H1 (cell line): ENCODE measurements at regions not wholly inside any gene's neighbourhood (a gene's known extent, or its start where the extent isn't known, plus 50 kb on each side); places are given as distances from the start of the nearest gene placed in this dataset.

Experiments used
- CTCF ChIA-PET: fragments of 300-600 bp; sonication (Branson Sonifier 250); formaldehyde crosslinking; loops from one replicate; lab custom pipeline; 2021; ENCODE audit not compliant: partially characterized antibody; lab: Charles Lee
- POLR2A ChIA-PET: fragments of 300-600 bp; sonication (Branson Sonifier 250); formaldehyde crosslinking; loops from one replicate; lab custom pipeline; 2021; ENCODE audit warnings: inconsistent platforms; ENCODE audit not compliant: partially characterized antibody; lab: Charles Lee
- DNase-seq, 2 experiments: peaks; one replicate each; pipeline versions ENCODE4 v3.0.0 to v3.0.0-alpha.2; 2010 to 2022; ENCODE audit warnings: low spot score in 2 of 2, low read depth in 1 of 2, mixed read lengths in 1 of 2
- FAIRE-seq: peaks from 2 replicates; lab custom pipeline; 2011; peaks lifted over from hg19 to GRCh38; lab: Jason Lieb, UNC
- H2AFZ ChIP-seq: 2 replicates; pipeline ENCODE4 v1.8.1; 2012; ENCODE audit warnings: low read length, inconsistent platforms
- H2AK5ac ChIP-seq: 2 replicates; pipeline ENCODE4 v1.6.1; 2013; ENCODE audit warnings: low read depth, low read length
- H2BK120ac ChIP-seq: replicated peaks from 2 replicates; pipeline ENCODE3; 2013; ENCODE audit warnings: low read depth, low read length, inconsistent platforms
- H2BK12ac ChIP-seq: 2 replicates; pipeline ENCODE4 v1.6.1; 2013; ENCODE audit warnings: low read depth, low read length
- H2BK15ac ChIP-seq: 2 replicates; pipeline ENCODE4 v1.6.1; 2013; ENCODE audit warnings: low read length
- H2BK20ac ChIP-seq: 2 replicates; pipeline ENCODE4 v1.6.1; 2013; ENCODE audit warnings: low read length
- H2BK5ac ChIP-seq: 2 replicates; pipeline ENCODE4 v1.6.1; 2013; ENCODE audit warnings: low read depth, low read length
- H3K14ac ChIP-seq: 2 replicates; pipeline ENCODE4 v1.6.1; 2013; ENCODE audit warnings: inconsistent platforms; ENCODE audit not compliant: insufficient read length
- H3K18ac ChIP-seq: 2 replicates; pipeline ENCODE4 v1.6.1; 2013; ENCODE audit warnings: low read length; ENCODE audit errors: extremely low read depth
- H3K23ac ChIP-seq: 2 replicates; pipeline ENCODE4 v1.6.1; 2013; ENCODE audit warnings: inconsistent platforms; ENCODE audit not compliant: insufficient read length
- H3K23me2 ChIP-seq: 2 replicates; pipeline ENCODE4 v1.6.1; 2013; ENCODE audit warnings: low read depth, low read length
- H3K27ac ChIP-seq: 2 replicates; pipeline ENCODE4 v1.6.1; 2011; ENCODE audit warnings: low read depth, low read length, inconsistent platforms
- H3K27me3 ChIP-seq, 4 experiments: replicated peaks in 1 of 4; 1 replicate in 1 of 4; 2 replicates in 3 of 4; pipeline versions ENCODE4 v1.6.1 to v1.8.1; 2011 to 2013; ENCODE audit warnings: low read length in 3 of 4, mild to moderate bottlenecking in 3 of 4, inconsistent platforms in 2 of 4, mixed read lengths in 2 of 4, moderate library complexity in 1 of 4; ENCODE audit not compliant: control insufficient read depth in 3 of 4, insufficient read depth in 3 of 4; ENCODE audit errors: extremely low read depth in 1 of 4
- H3K36me3 ChIP-seq, 4 experiments: 2 replicates each; pipeline versions ENCODE4 v1.6.1 to v1.8.1; 2011 to 2013; ENCODE audit warnings: mild to moderate bottlenecking in 4 of 4, low read length in 3 of 4, moderate library complexity in 2 of 4, control low read depth in 1 of 4, inconsistent platforms in 1 of 4; ENCODE audit not compliant: insufficient read depth in 4 of 4, control insufficient read depth in 2 of 4
- H3K4ac ChIP-seq: replicated peaks from 2 replicates; pipeline ENCODE3; 2013; ENCODE audit warnings: low read length, low read depth, mixed read lengths, inconsistent platforms; ENCODE audit not compliant: insufficient read length
- H3K4me1 ChIP-seq, 4 experiments: replicated peaks in 1 of 4; 1 replicate in 1 of 4; 2 replicates in 3 of 4; pipeline versions ENCODE4 v1.6.1 to v1.8.1; 2011 to 2013; ENCODE audit warnings: low read length in 3 of 4, inconsistent platforms in 2 of 4, mixed read lengths in 1 of 4; ENCODE audit not compliant: insufficient read depth in 4 of 4, control insufficient read depth in 3 of 4
- H3K4me2 ChIP-seq, 2 experiments: 2 replicates each; pipeline versions ENCODE4 v1.6.1 to v1.8.1; 2011 to 2013; ENCODE audit warnings: low read depth in 2 of 2, low read length in 2 of 2, control low read depth in 1 of 2, inconsistent platforms in 1 of 2, mild to moderate bottlenecking in 1 of 2; ENCODE audit not compliant: insufficient read depth in 1 of 2
- H3K4me3 ChIP-seq, 4 experiments: fragments of 200-600, 300-600 bp in 1 of 4; sonication (generic), shearing (Covaris generic), sonication (Bioruptor Twin) in 1 of 4; 2 replicates each; pipeline versions ENCODE4 v1.5.1 to v1.8.1; 2011 to 2016; ENCODE audit warnings: low read length in 4 of 4, low read depth in 3 of 4, control low read depth in 2 of 4, inconsistent platforms in 2 of 4, mild to moderate bottlenecking in 2 of 4, mixed read lengths in 1 of 4, moderate library complexity in 1 of 4; ENCODE audit not compliant: insufficient read depth in 2 of 4; ENCODE audit errors: extremely low read depth in 1 of 4
- H3K56ac ChIP-seq: replicated peaks from 2 replicates; pipeline ENCODE3; 2013; ENCODE audit warnings: low read depth, mild to moderate bottlenecking, mixed read lengths, low read length, inconsistent platforms; ENCODE audit not compliant: insufficient read length
- H3K79me1 ChIP-seq: 2 replicates; pipeline ENCODE4 v1.6.1; 2013; ENCODE audit warnings: low read depth, low read length, control low read depth
- H3K79me2 ChIP-seq, 2 experiments: 2 replicates each; pipeline versions ENCODE4 v1.6.1 to v1.8.1; 2012 to 2013; ENCODE audit warnings: low read length in 2 of 2, mild to moderate bottlenecking in 2 of 2, inconsistent platforms in 1 of 2; ENCODE audit not compliant: insufficient read depth in 2 of 2, control insufficient read depth in 1 of 2
- H3K9ac ChIP-seq, 4 experiments: replicated peaks in 1 of 4; 1 replicate in 1 of 4; 2 replicates in 3 of 4; pipeline versions ENCODE4 v1.6.1 to v1.8.1; 2011 to 2013; ENCODE audit warnings: low read depth in 3 of 4, low read length in 3 of 4, control low read depth in 2 of 4, mild to moderate bottlenecking in 2 of 4, moderate library complexity in 2 of 4, inconsistent platforms in 1 of 4; ENCODE audit errors: extremely low read depth in 1 of 4
- H3K9me3 ChIP-seq, 2 experiments: 2 replicates each; pipeline versions ENCODE4 v1.6.1 to v1.8.1; 2012 to 2013; ENCODE audit warnings: mild to moderate bottlenecking in 2 of 2, moderate library complexity in 2 of 2, control low read depth in 1 of 2, inconsistent platforms in 1 of 2, low read depth in 1 of 2, low read length in 1 of 2, mixed read lengths in 1 of 2; ENCODE audit not compliant: insufficient read depth in 2 of 2
- H4K20me1 ChIP-seq, 2 experiments: replicated peaks in 1 of 2; 2 replicates each; pipeline versions ENCODE3 to v1.8.1; 2011 to 2013; ENCODE audit warnings: inconsistent platforms in 2 of 2, low read length in 2 of 2, mild to moderate bottlenecking in 1 of 2; ENCODE audit not compliant: insufficient read depth in 2 of 2, control insufficient read depth in 1 of 2
- H4K5ac ChIP-seq: 2 replicates; pipeline ENCODE4 v1.6.1; 2013; ENCODE audit warnings: low read length, low read depth, mixed read lengths, inconsistent platforms; ENCODE audit not compliant: insufficient read length
- H4K8ac ChIP-seq: 2 replicates; pipeline ENCODE4 v1.8.0; 2013; ENCODE audit warnings: mild to moderate bottlenecking, moderate library complexity, low read length, inconsistent platforms; ENCODE audit not compliant: insufficient read depth; ENCODE audit errors: extremely low read depth
- H4K91ac ChIP-seq: replicated peaks from 2 replicates; pipeline ENCODE3; 2013; ENCODE audit warnings: low read length, mixed read lengths, inconsistent platforms; ENCODE audit not compliant: insufficient read length
- CEBPB ChIP-seq: IDR thresholded peaks from 2 replicates; pipeline ENCODE4 v1.6.1; 2012; ENCODE audit warnings: low read depth, low read length
- TCF12 ChIP-seq: IDR thresholded peaks from 2 replicates; pipeline ENCODE4 v1.6.1; 2011; ENCODE audit warnings: low read depth, mild to moderate bottlenecking, low read length
- WGBS, 2 experiments: shearing (Covaris generic) in 1 of 2; methylation state at CpG; one replicate each; pipeline versions ENCODE4 v1.1.6 to v1.1.7; 2013 to 2015; ENCODE audit warnings: low lambda C conversion rate in 2 of 2, mixed read lengths in 2 of 2, inconsistent platforms in 1 of 2, low coverage in 1 of 2, missing lambda C conversion rate in 1 of 2; ENCODE audit not compliant: insufficient replicate concordance in 2 of 2, insufficient coverage in 1 of 2, insufficient read length in 1 of 2; ENCODE audit errors: extremely low coverage in 1 of 2, missing lambda C conversion rate in 1 of 2; 5-methylcytosine and 5-hydroxymethylcytosine counted together

- WGBS, 2 experiments, result 68% methylated on average over 5 of the region's 5 CpGs; no CpG with 5 or more reads in 1 of the 2 experiments
- no peak overlapping the region for H3K4me3 ChIP-seq
- H2BK20ac ChIP-seq, result no peak overlapping the region
- H3K23ac ChIP-seq, result no peak overlapping the region
- H3K9ac ChIP-seq, result no peak overlapping the region
- H4K20me1 ChIP-seq, result no peaks in the 10 kb centered on the region
- H3K4me2 ChIP-seq, result no peak overlapping the region
- no peak overlapping the region for H3K14ac ChIP-seq
- no peaks in the 10 kb centered on the region for H3K79me1 ChIP-seq
- H3K9me3 ChIP-seq, result peaks cover 0 to 7% of the 10 kb centered on the region in 2 experiments; a peak in 2 of 4 replicates
- H4K5ac ChIP-seq, result no peak overlapping the region
- no peaks in the 10 kb centered on the region for H3K79me2 ChIP-seq
- DNase-seq (no peak), FAIRE-seq (no peak)
- no peak overlapping the region for H3K56ac ChIP-seq
- no peaks in the 10 kb centered on the region for H3K36me3 ChIP-seq
- H3K4me1 ChIP-seq, result no peaks in the 10 kb centered on the region; a peak in 2 of 7 replicates
- H2AK5ac ChIP-seq, result no peak overlapping the region
- no peak overlapping the region for H2AFZ ChIP-seq
- no peak overlapping the region for H3K18ac ChIP-seq
- no peak overlapping the region for H2BK5ac ChIP-seq
- no peak overlapping the region for H3K27ac ChIP-seq
- no peak overlapping the region for H4K91ac ChIP-seq
- no peak overlapping the region for H4K8ac ChIP-seq
- H3K4ac ChIP-seq, result no peak overlapping the region
- ChIA-PET CTCF (interaction anchor here (1.2 kb wide), 2 partner anchors 12 to 14 kb away, joined by 3 read pairs; no protein-coding TSS in a partner anchor), POLR2A (no interaction called here)
- H2BK120ac ChIP-seq, result no peak overlapping the region
- H3K27me3 ChIP-seq, result no peaks in the 10 kb centered on the region
- H2BK15ac ChIP-seq, result no peak overlapping the region
- H2BK12ac ChIP-seq, result no peak overlapping the region
- H3K23me2 ChIP-seq, result no peaks in the 10 kb centered on the region
- TF ChIP-seq CEBPB (no peak), TCF12 (no peak)
Observed at GRCh38 chr16:49140618-49141017, 141.0 kb downstream of the CBLN1 start.
